ENCODE measurements at regions not wholly inside any gene's neighbourhood (a gene's known extent, or its start where the extent isn't known, plus 50 kb on each side); places are given as distances from the start of the nearest gene placed in this dataset.

DNA sequence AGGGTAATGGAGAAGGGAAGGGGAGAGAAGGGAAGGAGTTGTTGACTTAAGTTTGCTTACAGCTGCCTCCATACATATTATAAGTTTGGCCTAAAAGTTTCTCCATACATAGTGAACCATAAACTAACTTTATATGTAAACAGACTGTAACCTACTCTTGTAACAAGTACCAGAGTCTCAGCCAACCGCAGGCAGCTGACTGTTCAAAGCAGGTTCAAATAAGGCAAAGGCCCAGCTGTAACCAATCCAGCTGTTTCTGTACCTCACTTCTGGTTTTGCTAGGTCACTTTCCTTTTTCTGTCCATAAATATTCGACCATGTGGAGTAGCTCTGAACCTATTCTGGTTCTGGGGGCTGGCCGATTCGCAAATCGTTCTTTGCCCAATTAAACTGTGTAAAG is 591.2 kb downstream of the INSC start:
- DNase-seq = no peak

- DNase-seq = no peak
Observed at GRCh38 chr11:15707194-15707593, 592.5 kb downstream of the INSC start.

DNA sequence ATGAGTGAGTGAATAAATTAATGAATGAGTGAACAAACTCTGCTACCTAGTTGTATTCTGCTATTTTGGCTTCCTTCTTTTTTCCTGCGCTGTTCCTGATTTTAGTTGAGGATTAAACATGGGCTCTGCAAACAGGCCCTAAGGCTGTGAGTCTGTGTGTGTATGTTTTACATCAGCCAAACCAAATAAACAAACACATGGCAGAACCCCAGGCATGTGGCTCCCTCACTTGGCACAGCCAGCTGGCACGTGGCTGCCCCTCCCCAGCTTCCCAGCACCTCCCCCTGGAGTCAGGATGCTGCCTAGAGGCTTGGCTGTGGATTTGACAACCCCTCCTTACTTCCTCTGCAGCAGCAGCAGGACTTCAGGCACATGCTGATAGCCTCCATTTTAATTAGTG is 593.2 kb downstream of the INSC start:
- DNase-seq = no peak

DNA sequence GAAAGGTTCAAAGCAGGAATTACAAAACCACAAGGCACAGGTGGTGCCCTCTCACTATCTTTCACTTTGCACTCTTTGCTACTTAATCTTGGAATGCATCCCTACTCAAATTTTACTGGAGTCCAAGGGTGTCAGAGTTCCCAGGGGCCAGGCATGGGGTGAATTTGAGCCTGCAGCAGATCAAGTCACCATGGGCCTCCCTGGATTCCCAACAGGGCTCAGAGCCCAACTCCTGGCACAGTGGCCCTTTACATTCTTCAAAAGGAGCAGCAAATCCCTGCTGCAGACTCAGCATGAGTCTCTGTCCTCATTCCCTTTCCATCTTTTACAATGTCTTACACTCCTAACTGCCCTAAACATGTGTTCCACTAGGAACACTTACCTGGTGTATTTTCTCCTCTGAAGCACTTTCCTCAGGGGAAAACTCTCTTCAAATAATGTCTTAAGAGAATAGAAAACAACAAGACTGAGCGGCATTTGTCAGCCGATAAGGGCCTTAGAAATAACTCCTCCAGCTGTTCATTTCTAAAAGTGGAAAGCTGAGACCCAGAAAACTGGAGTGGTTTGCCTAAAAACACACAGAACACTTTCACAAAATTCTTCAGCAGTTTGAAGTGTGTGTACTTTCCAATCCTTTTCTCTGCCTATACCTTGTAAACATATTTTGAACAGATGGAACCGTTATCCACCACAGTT is 596.0 kb downstream of the INSC start:
- DNase-seq = no peak

GRCh38 chr11:15711311-15711710 is 596.6 kb downstream of the INSC start:
- DNase-seq = no peak

- no peak for DNase-seq
Observed at GRCh38 chr11:15714641-15715399, 600.1 kb downstream of the INSC start.

DNA sequence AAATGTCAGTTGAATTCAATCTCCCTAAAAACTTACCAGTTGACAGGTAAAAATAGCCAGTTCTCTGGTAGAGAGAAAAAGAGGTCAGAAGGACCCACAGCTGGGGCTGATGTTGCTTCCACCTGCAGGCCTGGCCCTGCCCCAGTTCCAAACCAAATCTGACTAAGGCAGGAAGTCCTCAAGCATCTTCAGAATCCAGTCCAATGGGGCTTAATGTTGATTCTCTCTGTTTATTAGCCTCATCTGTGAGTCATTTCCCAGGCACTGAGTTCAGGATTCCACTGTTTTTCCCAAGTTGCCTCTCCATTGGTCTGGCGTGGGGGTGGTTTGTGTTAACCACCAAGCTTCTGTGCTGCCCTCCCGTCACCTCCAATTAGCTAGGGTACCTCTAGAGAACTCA is 601.8 kb downstream of the INSC start:
- DNase-seq = no peak

DNA sequence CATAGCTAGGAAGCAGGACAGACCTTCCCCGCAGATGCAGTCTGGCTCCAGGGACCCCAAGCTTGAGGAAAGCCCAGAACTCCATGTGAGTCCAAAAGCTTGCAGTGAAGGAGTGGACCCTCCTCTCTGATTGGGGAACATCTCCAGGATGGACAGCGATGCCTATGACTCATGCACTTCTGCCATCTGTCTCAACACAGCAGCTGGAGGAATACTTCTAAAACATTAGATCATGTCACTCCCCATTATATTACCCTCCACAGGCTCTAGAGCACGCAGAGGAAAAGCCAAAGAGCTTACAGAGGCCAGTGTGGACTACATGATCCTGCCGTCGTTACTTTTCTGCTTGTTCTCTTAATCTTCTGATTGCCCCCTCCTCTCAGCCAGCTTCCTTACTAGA is 605.7 kb downstream of the INSC start:
- no peak for DNase-seq

DNA sequence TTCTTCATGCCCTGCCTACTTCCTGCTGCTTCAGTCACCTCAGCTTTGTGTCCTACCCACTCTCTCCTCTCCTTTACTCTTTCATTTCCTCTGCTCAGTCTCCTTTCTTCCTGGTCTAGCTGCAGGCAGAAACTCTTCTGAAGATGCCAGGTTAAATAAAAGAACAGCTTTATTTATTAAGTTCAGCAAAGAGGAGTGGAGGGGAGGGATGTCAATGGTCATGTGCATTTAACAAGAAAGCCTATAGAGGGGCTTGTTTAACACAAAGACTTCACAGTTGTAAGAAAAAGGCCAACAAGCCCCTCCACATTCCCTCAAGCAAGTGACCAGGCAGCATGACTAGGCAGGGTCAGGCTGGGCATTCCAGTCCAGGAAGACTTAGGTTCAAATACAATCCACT is 609.2 kb downstream of the INSC start:
- DNase-seq = no peak

DNA sequence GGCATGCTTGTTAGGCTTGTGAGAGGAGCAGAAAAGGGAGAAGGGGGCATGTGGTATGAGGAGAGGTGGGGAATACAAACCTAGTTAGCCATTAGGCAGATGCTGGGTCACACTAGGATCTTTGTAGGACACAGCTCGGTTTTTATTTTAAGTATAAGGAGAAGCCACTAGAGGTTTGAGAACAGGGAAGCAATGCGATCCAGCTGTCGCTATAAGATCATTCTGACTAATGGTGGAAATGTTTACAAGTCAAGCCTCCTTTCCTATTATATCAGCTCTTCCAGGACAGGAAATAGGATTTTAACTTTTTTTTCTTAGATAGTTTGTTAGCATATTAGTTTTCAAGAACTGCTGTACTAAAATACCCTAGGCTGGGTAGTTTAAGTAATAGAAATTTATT is 609.9 kb downstream of the INSC start:
- DNase-seq = no peak

DNA sequence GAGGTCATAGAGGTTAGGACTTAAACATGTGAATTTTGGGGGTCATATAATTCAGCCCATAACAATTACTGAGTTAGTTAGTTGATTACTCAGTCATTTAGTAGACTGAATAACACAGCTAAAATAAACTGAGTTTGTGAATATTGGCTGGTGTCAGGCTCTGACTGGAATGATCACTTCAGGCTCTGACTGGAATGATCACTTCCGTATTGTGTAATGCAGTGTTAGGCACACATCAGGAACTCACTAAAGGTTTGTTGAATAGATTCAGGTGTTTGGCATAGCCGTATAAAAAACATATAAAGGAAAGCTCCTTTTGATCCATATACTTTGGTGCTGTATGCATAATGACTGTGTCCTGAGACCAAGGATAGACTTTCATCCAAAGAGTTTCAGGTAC is 610.5 kb downstream of the INSC start:
- no peak for DNase-seq

DNA sequence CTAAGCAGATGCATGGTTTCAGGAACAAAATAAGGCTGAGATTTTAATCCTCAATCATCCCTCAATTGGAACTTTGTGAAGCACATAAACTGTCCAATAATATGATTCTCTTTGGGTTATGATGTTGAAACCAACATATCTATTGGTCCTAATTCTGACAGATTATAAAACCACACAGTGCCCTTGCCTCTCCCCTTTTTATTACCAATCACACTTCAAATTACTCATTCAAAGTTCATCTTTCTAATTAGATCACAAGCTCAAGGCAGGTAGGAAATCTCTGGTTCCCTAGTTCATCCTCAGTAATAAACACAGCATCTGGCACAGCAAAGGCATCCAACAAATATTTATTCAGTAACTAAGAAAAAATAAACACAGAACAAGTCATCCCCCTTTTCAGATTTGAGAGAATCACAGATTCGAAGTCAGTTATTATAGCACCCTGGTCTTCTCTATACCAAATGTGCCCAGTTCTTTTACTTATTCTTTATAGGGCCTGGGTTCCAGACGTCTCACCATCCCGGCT is 611.6 kb downstream of the INSC start:
- DNase-seq = no peak

- no peak for DNase-seq
Observed at GRCh38 chr11:15726893-15727519, 612.3 kb downstream of the INSC start.

DNA sequence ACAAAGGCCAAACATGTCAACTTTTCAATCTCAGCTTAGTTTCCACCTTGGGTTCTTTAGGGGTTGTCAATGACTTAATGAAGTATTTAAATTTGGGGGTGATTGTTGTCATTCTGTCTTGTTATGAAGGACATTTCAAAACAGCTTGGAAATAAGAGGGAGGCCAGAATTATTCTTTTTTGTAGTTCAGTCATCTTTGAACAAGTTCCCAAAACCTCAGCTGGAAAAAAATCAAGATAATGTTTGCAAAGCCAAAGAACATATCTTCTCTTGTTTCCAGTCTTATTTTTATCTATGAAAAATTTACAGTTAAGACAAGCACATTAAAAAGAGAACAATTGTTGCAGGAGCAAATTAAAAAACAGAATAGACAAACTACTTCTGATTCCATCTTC is 612.8 kb downstream of the INSC start:
- no peak for DNase-seq

DNA sequence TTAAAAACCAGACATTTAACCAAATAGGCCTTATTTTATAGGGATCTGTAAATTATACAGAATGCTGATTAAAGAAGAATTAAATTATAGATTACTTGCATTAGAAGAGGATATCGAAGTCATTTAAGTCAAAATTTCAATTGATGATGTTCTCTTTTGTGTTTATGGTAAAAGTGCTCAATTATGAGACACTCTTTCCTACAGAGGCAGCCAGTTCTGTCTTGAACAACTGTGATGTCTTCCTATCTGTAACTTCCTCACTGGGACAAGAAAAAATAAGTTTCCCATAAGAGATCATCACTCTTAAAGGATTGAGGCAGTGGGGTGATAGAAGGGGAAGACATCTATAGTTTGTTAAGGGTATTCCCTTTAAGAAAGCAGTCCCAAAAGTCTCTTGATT is 613.5 kb downstream of the INSC start:
- no peak for DNase-seq

- DNase-seq = no peak
Observed at GRCh38 chr11:15730263-15730994, 615.7 kb downstream of the INSC start.

DNA sequence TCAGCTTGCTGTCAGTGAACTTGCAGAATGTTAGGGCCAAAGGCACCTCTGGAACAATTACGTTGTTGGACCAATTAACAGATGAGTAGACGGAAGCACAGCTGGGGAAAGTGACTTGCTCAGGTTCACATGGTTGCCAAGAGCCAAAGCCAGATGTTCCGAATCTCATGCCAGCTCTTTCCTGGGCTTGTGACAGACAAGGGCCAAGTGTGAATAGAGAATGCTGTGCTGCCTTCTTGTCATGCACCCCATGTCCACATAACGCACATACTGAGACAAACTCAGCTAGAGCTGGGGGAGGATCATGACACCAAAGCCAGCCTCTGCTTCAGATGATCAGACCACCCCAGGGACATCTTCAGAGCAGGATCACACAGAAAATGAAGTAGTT is 616.3 kb downstream of the INSC start:
- no peak for DNase-seq

- no peak for DNase-seq
Observed at GRCh38 chr11:15735706-15736105, 620.6 kb downstream of the SOX6 start.

- no peak for DNase-seq
Observed at GRCh38 chr11:15737320-15737719, 619.0 kb downstream of the SOX6 start.

DNA sequence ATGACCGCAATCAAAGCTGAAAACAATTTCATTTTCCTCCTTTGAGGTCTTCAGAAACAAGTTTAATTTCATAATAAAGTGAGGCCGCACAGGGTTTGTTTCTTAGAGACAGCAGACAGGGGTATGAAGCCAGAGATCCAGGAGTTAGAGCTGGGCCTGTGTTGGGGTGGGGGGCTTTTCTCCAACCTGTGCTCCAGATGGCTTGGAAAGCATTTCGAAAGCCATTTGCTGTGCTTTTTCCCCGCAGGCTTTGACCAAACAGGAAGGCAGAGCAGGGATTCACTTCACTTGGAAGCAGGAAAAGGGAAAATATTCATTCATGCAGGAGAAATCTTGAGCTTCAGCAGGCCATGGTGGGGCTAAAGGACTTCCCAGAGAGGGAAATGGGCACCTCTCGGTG is 617.4 kb downstream of the SOX6 start:
- no peak for DNase-seq

GRCh38 chr11:15742626-15743519 is 613.5 kb downstream of the SOX6 start:
- peak in 1 of 2 experiments; percentile 5 for DNase-seq

DNA sequence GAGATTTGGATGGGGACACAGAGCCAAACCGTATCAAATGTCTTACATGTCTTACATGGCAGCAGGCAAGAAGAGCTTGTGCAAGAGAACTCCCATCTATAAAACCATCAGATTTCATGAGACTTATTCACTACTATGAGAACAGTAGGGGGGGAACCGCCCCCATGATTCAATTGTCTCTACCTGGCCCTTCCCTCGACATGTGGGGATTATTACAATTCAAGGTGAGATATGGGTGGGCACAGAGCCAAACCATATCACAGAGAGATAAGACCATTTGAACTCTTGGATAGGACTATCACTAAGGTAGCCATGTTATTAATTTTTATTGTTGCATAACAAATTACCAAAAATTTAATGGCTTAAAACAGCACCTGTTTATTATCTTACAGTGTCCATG is 611.7 kb downstream of the SOX6 start:
- no peak for DNase-seq

Data from AML-193 (cell line).